ENCODE measurements at regions not wholly inside any gene's neighbourhood (a gene's known extent, or its start where the extent isn't known, plus 50 kb on each side); places are given as distances from the start of the nearest gene placed in this dataset.

GRCh38 chr18:54506516-54507261 is 84.4 kb upstream of the DYNAP start:
- no peaks in the 10 kb centered on the region for H3K4me1 Mint-ChIP-seq
- POLR2A ChIA-PET = no interaction called here

GRCh38 chr18:54509793-54510192 is 81.3 kb upstream of the DYNAP start:
- no peak overlapping the region for H3K27ac Mint-ChIP-seq
- no peaks in the 10 kb centered on the region for H3K4me1 Mint-ChIP-seq
- H3K27me3 Mint-ChIP-seq = peaks cover 7 to 20% (median 9%) of the 10 kb centered on the region in 5 donors
- H3K36me3 Mint-ChIP-seq = no peaks in the 10 kb centered on the region
- H3K4me3 Mint-ChIP-seq = no peak overlapping the region
- POLR2A ChIA-PET = no interaction called here
- no peak for DNase-seq
- H3K9me3 Mint-ChIP-seq = no peaks in the 10 kb centered on the region
- no peak for ATAC-seq

More at GRCh38 chr18:54506516-54507261, 84.4 kb upstream of the DYNAP start:
- no peak overlapping the region for H3K27ac Mint-ChIP-seq
- ATAC-seq (no peak), DNase-seq (no peak)
- H3K4me3 Mint-ChIP-seq = no peak overlapping the region
- no peaks in the 10 kb centered on the region for H3K36me3 Mint-ChIP-seq
- peaks cover 0 to 3% (median 0%) of the 10 kb centered on the region in 9 donors for H3K9me3 Mint-ChIP-seq
- peaks cover 6 to 20% (median 9%) of the 10 kb centered on the region in 5 donors for H3K27me3 Mint-ChIP-seq

- ATAC-seq = no peak
- Mint-ChIP-seq H3K36me3 (no peaks in the 10 kb centered on the region), H3K9me3 (no peaks in the 10 kb centered on the region), H3K27ac (no peak overlapping the region), H3K4me1 (no peaks in the 10 kb centered on the region), H3K4me3 (no peak overlapping the region), H3K27me3 (peaks cover 0 to 5% (median 2%) of the 10 kb centered on the region in 5 donors)
- no peak for DNase-seq
- POLR2A ChIA-PET = no interaction called here
These were observed 75.9 kb upstream of the DYNAP start for GRCh38 chr18:54515149-54515548.

- Mint-ChIP-seq H3K4me1 (no peaks in the 10 kb centered on the region), H3K4me3 (no peak overlapping the region), H3K27me3 (no peaks in the 10 kb centered on the region), H3K27ac (no peak overlapping the region), H3K36me3 (no peaks in the 10 kb centered on the region), H3K9me3 (no peaks in the 10 kb centered on the region)
- ATAC-seq (no peak), DNase-seq (no peak)
- POLR2A ChIA-PET = no interaction called here
These were observed 73.5 kb upstream of the DYNAP start for GRCh38 chr18:54517521-54517920.

- Mint-ChIP-seq H3K36me3 (no peaks in the 10 kb centered on the region), H3K4me1 (no peaks in the 10 kb centered on the region), H3K27me3 (peaks cover 0 to 10% (median 0%) of the 10 kb centered on the region in 5 donors), H3K9me3 (no peaks in the 10 kb centered on the region), H3K27ac (no peak overlapping the region), H3K4me3 (no peak overlapping the region)
- DNase-seq (no peak), ATAC-seq (no peak)
- POLR2A ChIA-PET = no interaction called here
These were observed 69.2 kb upstream of the DYNAP start for GRCh38 chr18:54521846-54522245.

GRCh38 chr18:54528942-54529376 is 62.1 kb upstream of the DYNAP start:
- ATAC-seq (no peak), DNase-seq (no peak)
- H3K27ac Mint-ChIP-seq = no peak overlapping the region
- POLR2A ChIA-PET = no interaction called here
- peaks cover 0 to 3% (median 0%) of the 10 kb centered on the region in 9 donors for H3K9me3 Mint-ChIP-seq
- H3K36me3 Mint-ChIP-seq = no peaks in the 10 kb centered on the region
- no peak overlapping the region for H3K4me3 Mint-ChIP-seq
- peaks cover 0 to 2% (median 0%) of the 10 kb centered on the region in 4 donors for H3K4me1 Mint-ChIP-seq
- H3K27me3 Mint-ChIP-seq = peaks cover 3 to 26% (median 6%) of the 10 kb centered on the region in 5 donors

- no peak for ATAC-seq
- peaks cover 3 to 26% (median 6%) of the 10 kb centered on the region in 5 donors for H3K27me3 Mint-ChIP-seq
These were observed 61.6 kb upstream of the DYNAP start for GRCh38 chr18:54529444-54529843.

GRCh38 chr18:54530285-54530684 is 60.8 kb upstream of the DYNAP start:
- peaks cover 0 to 3% (median 0%) of the 10 kb centered on the region in 9 donors for H3K9me3 Mint-ChIP-seq
- no peaks in the 10 kb centered on the region for H3K36me3 Mint-ChIP-seq
- ATAC-seq = no peak
- no peak for DNase-seq
- POLR2A ChIA-PET = no interaction called here
- no peak overlapping the region for H3K27ac Mint-ChIP-seq
- no peak overlapping the region for H3K4me3 Mint-ChIP-seq
- peaks cover 0 to 2% (median 0%) of the 10 kb centered on the region in 4 donors for H3K4me1 Mint-ChIP-seq
- H3K27me3 Mint-ChIP-seq = peaks cover 0 to 21% (median 6%) of the 10 kb centered on the region in 5 donors

More at GRCh38 chr18:54529444-54529843, 61.6 kb upstream of the DYNAP start:
- no peak overlapping the region for H3K4me3 Mint-ChIP-seq
- no peaks in the 10 kb centered on the region for H3K36me3 Mint-ChIP-seq
- H3K9me3 Mint-ChIP-seq = peaks cover 0 to 3% (median 0%) of the 10 kb centered on the region in 9 donors
- DNase-seq = no peak
- H3K4me1 Mint-ChIP-seq = peaks cover 0 to 2% (median 0%) of the 10 kb centered on the region in 4 donors
- POLR2A ChIA-PET = no interaction called here
- no peak overlapping the region for H3K27ac Mint-ChIP-seq

- H3K4me1 Mint-ChIP-seq = peaks cover 0 to 2% (median 0%) of the 10 kb centered on the region in 4 donors
- no peak overlapping the region for H3K27ac Mint-ChIP-seq
- peaks cover 0 to 21% (median 6%) of the 10 kb centered on the region in 5 donors for H3K27me3 Mint-ChIP-seq
- no peak overlapping the region for H3K4me3 Mint-ChIP-seq
- POLR2A ChIA-PET = no interaction called here
- H3K36me3 Mint-ChIP-seq = no peaks in the 10 kb centered on the region
- ATAC-seq (no peak), DNase-seq (no peak)
- H3K9me3 Mint-ChIP-seq = peaks cover 0 to 3% (median 0%) of the 10 kb centered on the region in 9 donors
These were observed 59.5 kb upstream of the DYNAP start for GRCh38 chr18:54531402-54532065.

- Mint-ChIP-seq H3K27me3 (peaks cover 0 to 21% (median 5%) of the 10 kb centered on the region in 5 donors), H3K36me3 (no peaks in the 10 kb centered on the region), H3K4me3 (no peak overlapping the region), H3K4me1 (peaks cover 0 to 2% (median 0%) of the 10 kb centered on the region in 4 donors), H3K9me3 (peaks cover 0 to 3% (median 0%) of the 10 kb centered on the region in 9 donors), H3K27ac (no peak overlapping the region)
- POLR2A ChIA-PET = no interaction called here
- DNase-seq (no peak), ATAC-seq (no peak)
These were observed 58.8 kb upstream of the DYNAP start for GRCh38 chr18:54532222-54532621.

GRCh38 chr18:54532962-54533361 is 58.1 kb upstream of the DYNAP start:
- Mint-ChIP-seq H3K4me3 (no peak overlapping the region), H3K27ac (no peak overlapping the region), H3K9me3 (peaks cover 0 to 3% (median 0%) of the 10 kb centered on the region in 9 donors), H3K27me3 (peaks cover 0 to 21% (median 4%) of the 10 kb centered on the region in 5 donors), H3K36me3 (no peaks in the 10 kb centered on the region), H3K4me1 (peaks cover 0 to 2% (median 0%) of the 10 kb centered on the region in 4 donors)
- ATAC-seq = no peak
- POLR2A ChIA-PET = no interaction called here
- DNase-seq = no peak
